CD4-positive, alpha-beta T cell (primary cell): ENCODE measurements at regions not wholly inside any gene's neighbourhood (a gene's known extent, or its start where the extent isn't known, plus 50 kb on each side); places are given as distances from the start of the nearest gene placed in this dataset.

Experiments
- ATAC-seq: fragments of 200-7000 bp; cut with Tn5 transposase; one replicate; pipeline ENCODE4 v1.10.0; 2022; ENCODE audit warnings: mild to moderate bottlenecking; ENCODE audit not compliant: poor library complexity
- CTCF ChIA-PET: fragments of 350-600 bp; sonication (Branson Sonifier 250); formaldehyde crosslinking; loops from one replicate; lab custom pipeline; 2021; ENCODE audit warnings: antibody characterized with exemption, inconsistent platforms; lab: Charles Lee
- POLR2A ChIA-PET: fragments of 350-600 bp; sonication (Branson Sonifier 250); formaldehyde crosslinking; loops from one replicate; lab custom pipeline; 2021; ENCODE audit warnings: antibody characterized with exemption, inconsistent platforms; lab: Charles Lee
- DNase-seq, 14 experiments: peaks; one replicate each; pipeline ENCODE4 v3.0.0-alpha.2; 2013 to 2020; ENCODE audit warnings: mixed read lengths in 2 of 14
- H3K27ac ChIP-seq, 2 donors: one replicate each; pipeline versions ENCODE4 v1.5.1 to v1.7.0; 2013; ENCODE audit warnings: low read length in 2 of 2, low read depth in 1 of 2, mild to moderate bottlenecking in 1 of 2
- H3K27me3 ChIP-seq, 2 experiments: 1 replicate in 1 of 2; 2 replicates in 1 of 2; pipeline versions ENCODE4 v1.6.1 to v1.7.0; 2013; ENCODE audit warnings: low read length in 2 of 2, control low read depth in 1 of 2, mild to moderate bottlenecking in 1 of 2, moderate library complexity in 1 of 2; ENCODE audit not compliant: insufficient read depth in 2 of 2, control insufficient read depth in 1 of 2
- H3K36me3 ChIP-seq: one replicate; pipeline ENCODE4 v1.6.1; 2013; ENCODE audit warnings: low read length, control low read depth; ENCODE audit not compliant: insufficient read depth
- H3K4me1 ChIP-seq: one replicate; pipeline ENCODE4 v1.6.1; 2013; ENCODE audit warnings: low read length, control low read depth; ENCODE audit not compliant: insufficient read depth
- H3K4me3 ChIP-seq: one replicate; pipeline ENCODE4 v1.5.1; 2013; ENCODE audit warnings: mild to moderate bottlenecking, low read length, moderate library complexity
- H3K9me3 ChIP-seq, 2 experiments: 1 replicate in 1 of 2; 2 replicates in 1 of 2; pipeline versions ENCODE4 v1.6.1 to v1.7.0; 2013; ENCODE audit warnings: low read length in 2 of 2, mild to moderate bottlenecking in 2 of 2, control low read depth in 1 of 2, moderate library complexity in 1 of 2; ENCODE audit not compliant: control insufficient read depth in 1 of 2, insufficient read depth in 1 of 2
- H3K27ac Mint-ChIP-seq: one replicate; pipeline ENCODE4 v1.8.0; 2020; ENCODE audit warnings: mixed read lengths
- H3K27me3 Mint-ChIP-seq: one replicate; pipeline ENCODE4 v1.8.0; 2021; ENCODE audit warnings: mixed read lengths
- H3K36me3 Mint-ChIP-seq: one replicate; pipeline ENCODE4 v1.8.0; 2021; ENCODE audit warnings: low read depth, mixed read lengths
- H3K4me1 Mint-ChIP-seq: one replicate; pipeline ENCODE4 v1.8.0; 2021; ENCODE audit warnings: low read depth, mixed read lengths
- H3K4me3 Mint-ChIP-seq: one replicate; pipeline ENCODE4 v1.8.0; 2020; ENCODE audit warnings: mild to moderate bottlenecking, mixed read lengths
- H3K9me3 Mint-ChIP-seq: one replicate; pipeline ENCODE4 v1.8.0; 2020; ENCODE audit warnings: mixed read lengths
- CTCF ChIP-seq: fragments of 200-600 bp; IDR thresholded peaks from one replicate; pipeline ENCODE4 v1.8.0; 2022; ENCODE audit warnings: antibody characterized with exemption, mild to moderate bottlenecking
- intact Hi-C, 2 experiments: fragments of 100-400 bp; cut with DNase I in 1 of 2; cut with micrococcal nuclease in 1 of 2; formaldehyde crosslinking; loops; one replicate each; pipeline versions ENCODE4 v1.15.1 to v1.9.0; 2023 to 2025; cut with DNase I, micrococcal nuclease

GRCh38 chr12:45668641-45669040 is 60.9 kb upstream of the ARID2 start:
- Histone ChIP-seq H3K9me3 (no peaks in the 10 kb centered on the region), H3K4me3 (peak overlapping the region; percentile 40), H3K4me1 (peaks cover 14% of the 10 kb centered on the region), H3K36me3 (no peaks in the 10 kb centered on the region), H3K27me3 (no peaks in the 10 kb centered on the region), H3K27ac (peak overlapping the region in 1 of 2 donors; percentile 58)
- intact Hi-C loops, result loop anchor here in 1 of 2 experiments (1.0 kb wide), 1 partner anchor 13 kb away; no protein-coding TSS in a partner anchor
- Mint-ChIP-seq H3K27ac (peak overlapping the region; percentile 80), H3K36me3 (no peaks in the 10 kb centered on the region), H3K4me3 (peak overlapping the region; percentile 73), H3K9me3 (no peaks in the 10 kb centered on the region), H3K4me1 (peaks cover 27% of the 10 kb centered on the region), H3K27me3 (no peaks in the 10 kb centered on the region)
- no peak for TF ChIP-seq CTCF
- DNase-seq (peak in 1 of 14 experiments; percentile 14), ATAC-seq (peak; percentile 6)
- CTCF ChIA-PET, result interaction anchor here (1.4 to 2.3 kb wide), 4 partner anchors 12 to 57 kb away, joined by 3 to 6 read pairs (median 4); no protein-coding TSS in a partner anchor
- POLR2A ChIA-PET, result interaction anchor here (0.8 to 4.8 kb wide), 6 partner anchors 12 to 320 kb away, joined by 3 to 77 read pairs (median 3); partner anchors contain the start of gene ARID2

- H3K27ac ChIP-seq, result peak overlapping the region; percentile 30 to 58
- H3K9me3 ChIP-seq, result no peaks in the 10 kb centered on the region
- POLR2A ChIA-PET, result interaction anchor here (0.8 to 4.8 kb wide), 8 partner anchors 12 to 319 kb away, joined by 3 to 77 read pairs (median 3); partner anchors contain the start of gene ARID2
- H3K4me3 Mint-ChIP-seq, result peak overlapping the region; percentile 73
- no peak for TF ChIP-seq CTCF
- H3K27me3 Mint-ChIP-seq, result no peaks in the 10 kb centered on the region
- peak in 3 of 14 experiments; percentile 36 to 74 (median 43) for DNase-seq
- peaks cover 14% of the 10 kb centered on the region for H3K4me1 ChIP-seq
- H3K4me1 Mint-ChIP-seq, result peaks cover 27% of the 10 kb centered on the region
- H3K4me3 ChIP-seq, result peak overlapping the region; percentile 40
- no peaks in the 10 kb centered on the region for H3K9me3 Mint-ChIP-seq
- no peaks in the 10 kb centered on the region for H3K36me3 Mint-ChIP-seq
- intact Hi-C loops, result loop anchor here in 1 of 2 experiments (1.0 kb wide), 1 partner anchor 14 kb away; no protein-coding TSS in a partner anchor
- CTCF ChIA-PET, result interaction anchor here (1.4 to 2.3 kb wide), 4 partner anchors 11 to 59 kb away, joined by 3 to 6 read pairs (median 4); no protein-coding TSS in a partner anchor
- ATAC-seq, result peak; percentile 66
- peak overlapping the region; percentile 80 for H3K27ac Mint-ChIP-seq
- no peaks in the 10 kb centered on the region for H3K27me3 ChIP-seq
- no peaks in the 10 kb centered on the region for H3K36me3 ChIP-seq
Observed at GRCh38 chr12:45669093-45669492, 60.4 kb upstream of the ARID2 start.

GRCh38 chr12:45669792-45670191 is 59.7 kb upstream of the ARID2 start:
- H3K4me1 Mint-ChIP-seq, result peaks cover 27% of the 10 kb centered on the region
- POLR2A ChIA-PET, result interaction anchor here (0.6 to 4.8 kb wide), 10 partner anchors 11 to 319 kb away, joined by 3 to 77 read pairs (median 3); partner anchors contain the start of gene ARID2
- Histone ChIP-seq H3K36me3 (no peaks in the 10 kb centered on the region), H3K27me3 (no peaks in the 10 kb centered on the region), H3K4me1 (peaks cover 14% of the 10 kb centered on the region), H3K4me3 (no peak overlapping the region), H3K9me3 (no peaks in the 10 kb centered on the region), H3K27ac (no peak overlapping the region)
- ATAC-seq (no peak), DNase-seq (no peak)
- H3K36me3 Mint-ChIP-seq, result no peaks in the 10 kb centered on the region
- H3K27ac Mint-ChIP-seq, result no peak overlapping the region
- H3K4me3 Mint-ChIP-seq, result no peak overlapping the region
- CTCF ChIA-PET, result interaction anchor here (1.1 to 2.3 kb wide), 3 partner anchors 13 to 59 kb away, joined by 3 to 6 read pairs (median 4); no protein-coding TSS in a partner anchor
- H3K9me3 Mint-ChIP-seq, result no peaks in the 10 kb centered on the region
- intact Hi-C loops, result loop anchor here in 1 of 2 experiments (1.0 to 5.0 kb wide), 2 partner anchors 14 to 58 kb away; partner anchors contain the start of gene ARID2
- no peak for TF ChIP-seq CTCF
- H3K27me3 Mint-ChIP-seq, result no peaks in the 10 kb centered on the region
